IMR-90 (cell line): ENCODE measurements at regions not wholly inside any gene's neighbourhood (a gene's known extent, or its start where the extent isn't known, plus 50 kb on each side); places are given as distances from the start of the nearest gene placed in this dataset.

Experiments used
- ATAC-seq: fragments of 200-7000 bp; cut with Tn5 transposase; 2 replicates; pipeline ENCODE4 v1.9.1; 2020; ENCODE audit warnings: low read depth, mild to moderate bottlenecking, moderate library complexity
- BruUV-seq: library from RNA; stranded (reverse); fragments of 400-500 nt; replicated peaks from 2 replicates; lab custom pipeline; 2021; lab: Mats Ljungman, UMichigan
- CTCF ChIA-PET: fragments of 300-600 bp; formaldehyde crosslinking; extraction: SDS; loops from one replicate; lab custom pipeline; 2021; ENCODE audit warnings: antibody characterized with exemption; lab: Yijun Ruan, JAX
- POLR2A ChIA-PET: fragments of 300-600 bp; sonication (Branson Sonifier 250); formaldehyde crosslinking; loops from one replicate; lab custom pipeline; 2022; ENCODE audit warnings: antibody characterized with exemption; ENCODE audit not compliant: unreplicated experiment; lab: Charles Lee
- DNase-seq: peaks from one replicate; pipeline ENCODE4 v3.0.0; 2013
- H2AFZ ChIP-seq: replicated peaks from 2 replicates; pipeline ENCODE3; 2013; ENCODE audit warnings: low read length, mild to moderate bottlenecking; ENCODE audit not compliant: poor library complexity
- H2AK5ac ChIP-seq: 2 replicates; pipeline ENCODE4 v1.6.1; 2013; ENCODE audit warnings: low read depth, low read length, inconsistent platforms
- H2AK9ac ChIP-seq: replicated peaks from 2 replicates; pipeline ENCODE3; 2013; ENCODE audit warnings: mild to moderate bottlenecking, low read depth, low read length, moderate library complexity; ENCODE audit not compliant: poor library complexity
- H2BK120ac ChIP-seq: 2 replicates; pipeline ENCODE4 v1.6.1; 2013; ENCODE audit warnings: low read depth, low read length, inconsistent platforms
- H2BK15ac ChIP-seq: 3 replicates; pipeline ENCODE4 v1.6.1; 2013; ENCODE audit warnings: low read depth, low read length, inconsistent platforms
- H2BK20ac ChIP-seq: 2 replicates; pipeline ENCODE4 v1.6.1; 2013; ENCODE audit warnings: low read depth, mild to moderate bottlenecking, inconsistent platforms, low read length, moderate library complexity
- H2BK5ac ChIP-seq: 2 replicates; pipeline ENCODE4 v1.6.1; 2013; ENCODE audit warnings: mild to moderate bottlenecking, low read depth, low read length, inconsistent platforms; ENCODE audit not compliant: poor library complexity, severe bottlenecking
- H3K14ac ChIP-seq: replicated peaks from 2 replicates; pipeline ENCODE4 v1.6.1; 2013; ENCODE audit warnings: low read depth, low read length, inconsistent platforms
- H3K18ac ChIP-seq: 2 replicates; pipeline ENCODE4 v1.6.1; 2013; ENCODE audit warnings: low read depth, low read length, control low read depth
- H3K23ac ChIP-seq: 2 replicates; pipeline ENCODE4 v1.6.1; 2013; ENCODE audit warnings: low read depth, low read length, inconsistent platforms
- H3K27ac ChIP-seq: 2 replicates; pipeline ENCODE4 v1.5.1; 2013; ENCODE audit warnings: mild to moderate bottlenecking, control low read depth, low read length; ENCODE audit not compliant: insufficient read depth
- H3K27me3 ChIP-seq: 2 replicates; pipeline ENCODE4 v1.6.1; 2013; ENCODE audit warnings: low read length; ENCODE audit not compliant: control insufficient read depth, insufficient read depth
- H3K36me3 ChIP-seq: 2 replicates; pipeline ENCODE4 v1.6.1; 2013; ENCODE audit warnings: low read length, mixed read lengths; ENCODE audit not compliant: control insufficient read depth, insufficient read depth
- H3K4ac ChIP-seq: 2 replicates; pipeline ENCODE4 v1.6.1; 2013; ENCODE audit warnings: low read depth, low read length, inconsistent platforms
- H3K4me1 ChIP-seq: 2 replicates; pipeline ENCODE4 v1.6.1; 2013; ENCODE audit warnings: low read length, mixed read lengths; ENCODE audit not compliant: control insufficient read depth, insufficient read depth
- H3K4me2 ChIP-seq: 2 replicates; pipeline ENCODE4 v1.6.1; 2013; ENCODE audit warnings: low read depth, mild to moderate bottlenecking, control low read depth, low read length, moderate library complexity
- H3K4me3 ChIP-seq: 2 replicates; pipeline ENCODE4 v1.5.1; 2013; ENCODE audit warnings: low read depth, mild to moderate bottlenecking, control low read depth, low read length, moderate library complexity; ENCODE audit not compliant: insufficient read depth
- H3K56ac ChIP-seq: 2 replicates; pipeline ENCODE4 v1.6.1; 2013; ENCODE audit warnings: low read length, inconsistent platforms; ENCODE audit not compliant: insufficient read depth; ENCODE audit errors: extremely low read depth
- H3K79me1 ChIP-seq, 2 experiments: 2 replicates each; pipeline ENCODE4 v1.6.1; 2013; ENCODE audit warnings: low read length in 2 of 2, inconsistent platforms in 1 of 2, low read depth in 1 of 2
- H3K9ac ChIP-seq: 2 replicates; pipeline ENCODE4 v1.6.1; 2013; ENCODE audit warnings: low read depth, low read length, control low read depth
- H3K9me1 ChIP-seq: 2 replicates; pipeline ENCODE4 v1.6.1; 2013; ENCODE audit warnings: low read length, inconsistent platforms; ENCODE audit not compliant: insufficient read depth
- H3K9me3 ChIP-seq: 2 replicates; pipeline ENCODE4 v1.6.1; 2013; ENCODE audit warnings: low read length; ENCODE audit not compliant: control insufficient read depth, insufficient read depth
- H4K20me1 ChIP-seq: 2 replicates; pipeline ENCODE4 v1.6.1; 2013; ENCODE audit warnings: low read length, inconsistent platforms; ENCODE audit not compliant: insufficient read depth
- H4K5ac ChIP-seq: 2 replicates; pipeline ENCODE4 v1.6.1; 2013; ENCODE audit warnings: mild to moderate bottlenecking, low read depth, low read length, control low read depth
- H4K8ac ChIP-seq, 2 experiments: 2 replicates each; pipeline ENCODE4 v1.6.1; 2013; ENCODE audit warnings: low read depth in 2 of 2, low read length in 2 of 2, control low read depth in 1 of 2, inconsistent platforms in 1 of 2
- H4K91ac ChIP-seq: 2 replicates; pipeline ENCODE4 v1.6.1; 2013; ENCODE audit warnings: low read depth, low read length, inconsistent platforms; ENCODE audit not compliant: insufficient read depth
- BHLHE40 ChIP-seq: fragments of 150-350 bp; IDR thresholded peaks from 2 replicates; pipeline ENCODE4 v1.6.1; 2016; ENCODE audit warnings: mild to moderate bottlenecking, low read depth, low read length
- CEBPB ChIP-seq: IDR thresholded peaks from 2 replicates; pipeline ENCODE4 v1.6.1; 2012; ENCODE audit warnings: low read depth, low read length, improper control_type of control experiment
- CHD1 ChIP-seq: IDR thresholded peaks from 2 replicates; pipeline ENCODE4 v1.6.1; 2012; ENCODE audit warnings: low read depth, low read length, improper control_type of control experiment
- FOS ChIP-seq: fragments of 150-350 bp; IDR thresholded peaks from 2 replicates; pipeline ENCODE4 v1.6.1; 2016; ENCODE audit warnings: low read depth, low read length
- MAFK ChIP-seq: IDR thresholded peaks from 2 replicates; pipeline ENCODE4 v1.6.1; 2012; ENCODE audit warnings: low read depth, low read length, improper control_type of control experiment
- MAZ ChIP-seq: IDR thresholded peaks from 2 replicates; pipeline ENCODE4 v1.6.1; 2012; ENCODE audit warnings: low read depth, mild to moderate bottlenecking, low read length, improper control_type of control experiment, moderate library complexity, borderline replicate concordance
- MXI1 ChIP-seq: IDR thresholded peaks from 2 replicates; pipeline ENCODE4 v1.6.1; 2012; ENCODE audit warnings: low read depth, mild to moderate bottlenecking, low read length, moderate library complexity, borderline replicate concordance
- NFE2L2 ChIP-seq: fragments of 150-350 bp; IDR thresholded peaks from 2 replicates; pipeline ENCODE4 v1.6.1; 2016; ENCODE audit warnings: low read depth, mild to moderate bottlenecking, low read length
- POLR2A ChIP-seq: IDR thresholded peaks from 2 replicates; pipeline ENCODE4 v1.6.1; 2012; ENCODE audit warnings: mild to moderate bottlenecking, low read depth, low read length
- RAD21 ChIP-seq: IDR thresholded peaks from 2 replicates; pipeline ENCODE4 v1.6.1; 2012; ENCODE audit warnings: low read length, improper control_type of control experiment
- RCOR1 ChIP-seq: IDR thresholded peaks from 2 replicates; pipeline ENCODE4 v1.6.1; 2012; ENCODE audit warnings: mild to moderate bottlenecking, low read length, improper control_type of control experiment; ENCODE audit not compliant: insufficient replicate concordance
- RFX5 ChIP-seq: IDR thresholded peaks from 2 replicates; pipeline ENCODE4 v1.8.0; 2012; ENCODE audit warnings: low read depth, mild to moderate bottlenecking, low read length, moderate library complexity
- SMC3 ChIP-seq: fragments of 150-350 bp; IDR thresholded peaks from 2 replicates; pipeline ENCODE4 v1.6.1; 2016; ENCODE audit warnings: low read depth, mild to moderate bottlenecking, antibody characterized with exemption, low read length, moderate library complexity
- WGBS, 2 experiments: methylation state at CpG; one replicate each; pipeline versions ENCODE4 v1.1.5 to v1.1.7; 2013; ENCODE audit warnings: missing lambda C conversion rate in 2 of 2; ENCODE audit not compliant: insufficient read length in 1 of 2; ENCODE audit errors: extremely low coverage in 2 of 2; 5-methylcytosine and 5-hydroxymethylcytosine counted together
- dilution Hi-C: fragments of 300-500 bp; cut with HindIII; formaldehyde crosslinking; loops from one replicate; pipeline ENCODE4 v1.14.3; 2018; ENCODE audit warnings: low sequenced_read_pairs; ENCODE audit not compliant: unreplicated experiment
- in situ Hi-C: fragments of 300-500 bp; cut with MboI; formaldehyde crosslinking; loops from 3 replicates; pipeline ENCODE4 v1.14.3; 2019; ENCODE audit warnings: low sequenced_read_pairs, inconsistent platforms, mixed read lengths
- intact Hi-C: fragments of 100-400 bp; cut with micrococcal nuclease; formaldehyde crosslinking; loops from 2 replicates; pipeline ENCODE4 v1.10.0; 2022
- TF ChIP-seq, protein P1 (sequence below): conservative IDR thresholded peaks from 2 replicates; pipeline ENCODE4 v1.5.1; 2012; ENCODE audit warnings: mild to moderate bottlenecking, low read depth, low read length, improper control_type of control experiment
- TF ChIP-seq, protein P2 (sequence below): fragments of 150-350 bp; IDR thresholded peaks from 2 replicates; pipeline ENCODE4 v1.6.1; 2017; ENCODE audit warnings: mild to moderate bottlenecking, antibody characterized with exemption, low read length, low read depth
- TF ChIP-seq, protein P3 (sequence below): fragments of 150-350 bp; IDR thresholded peaks from 2 replicates; pipeline ENCODE4 v1.6.1; 2016; ENCODE audit warnings: low read depth, mild to moderate bottlenecking, low read length, moderate library complexity, borderline replicate concordance

DNA sequence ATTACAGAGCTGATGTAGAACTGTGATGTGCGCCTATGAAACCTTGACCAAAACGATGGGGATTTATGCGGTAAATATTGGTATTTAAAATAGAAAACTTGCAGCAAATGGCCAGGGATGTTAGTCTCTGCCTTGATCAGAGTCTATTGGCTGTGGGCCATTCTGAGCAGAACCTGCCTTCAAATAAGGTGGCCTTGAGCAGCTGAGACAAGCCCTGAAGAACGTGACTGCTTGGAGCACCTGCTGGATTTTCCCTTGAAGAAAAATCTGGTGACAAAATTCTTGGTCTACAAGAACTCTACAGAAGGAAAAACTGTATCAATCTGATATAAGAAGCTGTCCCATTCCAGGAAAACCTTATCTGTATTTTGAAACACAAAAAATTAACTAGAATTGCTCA lies 820.1 kb upstream of the EPHA6 start:
- dilution Hi-C loops: no loop called here
- H3K9me3 ChIP-seq: no peaks in the 10 kb centered on the region
- in situ Hi-C loops: no loop called here
- ChIA-PET POLR2A (no interaction called here), CTCF (no interaction called here)
- intact Hi-C loops: no loop called here
- no peaks in the 10 kb centered on the region for H3K27me3 ChIP-seq
- no peak overlapping the region for H3K4me3 ChIP-seq
- no peak overlapping the region for H4K8ac ChIP-seq
- H3K4me2 ChIP-seq: no peak overlapping the region
- no peaks in the 10 kb centered on the region for H3K4me1 ChIP-seq
- no peak overlapping the region for H3K23ac ChIP-seq
- TF ChIP-seq NFE2L2 (no peak), BHLHE40 (no peak), RCOR1 (no peak), MAFK (no peak), SMC3 (no peak), POLR2A (no peak), MXI1 (no peak), RFX5 (no peak), CEBPB (no peak), FOS (no peak), CHD1 (no peak), MAZ (no peak), RAD21 (no peak)
- TF ChIP-seq, protein P1, sequence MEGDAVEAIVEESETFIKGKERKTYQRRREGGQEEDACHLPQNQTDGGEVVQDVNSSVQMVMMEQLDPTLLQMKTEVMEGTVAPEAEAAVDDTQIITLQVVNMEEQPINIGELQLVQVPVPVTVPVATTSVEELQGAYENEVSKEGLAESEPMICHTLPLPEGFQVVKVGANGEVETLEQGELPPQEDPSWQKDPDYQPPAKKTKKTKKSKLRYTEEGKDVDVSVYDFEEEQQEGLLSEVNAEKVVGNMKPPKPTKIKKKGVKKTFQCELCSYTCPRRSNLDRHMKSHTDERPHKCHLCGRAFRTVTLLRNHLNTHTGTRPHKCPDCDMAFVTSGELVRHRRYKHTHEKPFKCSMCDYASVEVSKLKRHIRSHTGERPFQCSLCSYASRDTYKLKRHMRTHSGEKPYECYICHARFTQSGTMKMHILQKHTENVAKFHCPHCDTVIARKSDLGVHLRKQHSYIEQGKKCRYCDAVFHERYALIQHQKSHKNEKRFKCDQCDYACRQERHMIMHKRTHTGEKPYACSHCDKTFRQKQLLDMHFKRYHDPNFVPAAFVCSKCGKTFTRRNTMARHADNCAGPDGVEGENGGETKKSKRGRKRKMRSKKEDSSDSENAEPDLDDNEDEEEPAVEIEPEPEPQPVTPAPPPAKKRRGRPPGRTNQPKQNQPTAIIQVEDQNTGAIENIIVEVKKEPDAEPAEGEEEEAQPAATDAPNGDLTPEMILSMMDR: no peak
- TF ChIP-seq, protein P2, sequence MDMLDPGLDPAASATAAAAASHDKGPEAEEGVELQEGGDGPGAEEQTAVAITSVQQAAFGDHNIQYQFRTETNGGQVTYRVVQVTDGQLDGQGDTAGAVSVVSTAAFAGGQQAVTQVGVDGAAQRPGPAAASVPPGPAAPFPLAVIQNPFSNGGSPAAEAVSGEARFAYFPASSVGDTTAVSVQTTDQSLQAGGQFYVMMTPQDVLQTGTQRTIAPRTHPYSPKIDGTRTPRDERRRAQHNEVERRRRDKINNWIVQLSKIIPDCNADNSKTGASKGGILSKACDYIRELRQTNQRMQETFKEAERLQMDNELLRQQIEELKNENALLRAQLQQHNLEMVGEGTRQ: no peak
- TF ChIP-seq, protein P3, sequence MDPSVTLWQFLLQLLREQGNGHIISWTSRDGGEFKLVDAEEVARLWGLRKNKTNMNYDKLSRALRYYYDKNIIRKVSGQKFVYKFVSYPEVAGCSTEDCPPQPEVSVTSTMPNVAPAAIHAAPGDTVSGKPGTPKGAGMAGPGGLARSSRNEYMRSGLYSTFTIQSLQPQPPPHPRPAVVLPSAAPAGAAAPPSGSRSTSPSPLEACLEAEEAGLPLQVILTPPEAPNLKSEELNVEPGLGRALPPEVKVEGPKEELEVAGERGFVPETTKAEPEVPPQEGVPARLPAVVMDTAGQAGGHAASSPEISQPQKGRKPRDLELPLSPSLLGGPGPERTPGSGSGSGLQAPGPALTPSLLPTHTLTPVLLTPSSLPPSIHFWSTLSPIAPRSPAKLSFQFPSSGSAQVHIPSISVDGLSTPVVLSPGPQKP: no peak
- no peak overlapping the region for H3K14ac ChIP-seq
- no peak overlapping the region for H2AFZ ChIP-seq
- WGBS, 2 experiments: 78% methylated on average over 3 of the region's 4 CpGs; no CpG with 5 or more reads in 1 of the 2 experiments
- H3K36me3 ChIP-seq: no peaks in the 10 kb centered on the region
- no peak overlapping the region for H3K9ac ChIP-seq
- ATAC-seq (no peak), DNase-seq (no peak)
- no peak overlapping the region for H3K18ac ChIP-seq
- H2BK120ac ChIP-seq: no peak overlapping the region
- no TSS peak for BruUV-seq
- H3K9me1 ChIP-seq: no peaks in the 10 kb centered on the region
- H2BK5ac ChIP-seq: no peak overlapping the region
- no peak overlapping the region for H2AK9ac ChIP-seq
- H4K20me1 ChIP-seq: no peaks in the 10 kb centered on the region
- no peak overlapping the region for H2BK15ac ChIP-seq
- H3K56ac ChIP-seq: no peak overlapping the region
- H3K4ac ChIP-seq: no peak overlapping the region
- no peak overlapping the region for H4K91ac ChIP-seq
- H2BK20ac ChIP-seq: no peak overlapping the region
- no peak overlapping the region for H2AK5ac ChIP-seq
- H4K5ac ChIP-seq: no peak overlapping the region
- H3K27ac ChIP-seq: no peak overlapping the region
- H3K79me1 ChIP-seq: no peaks in the 10 kb centered on the region
